Stimulated activated CD8-positive, alpha-beta memory T cell treated with anti-CD3 and anti-CD28 coated beads, Interleukin-2, amount 100 ng/mL, for 48 hours (primary cell): ENCODE measurements at regions not wholly inside any gene's neighbourhood (a gene's known extent, or its start where the extent isn't known, plus 50 kb on each side); places are given as distances from the start of the nearest gene placed in this dataset.

ENCODE experiments used
- DNase-seq, 2 donors: peaks; one replicate each; pipeline ENCODE4 v3.0.0-alpha.2; 2020; ENCODE audit warnings: low read depth in 2 of 2

DNA sequence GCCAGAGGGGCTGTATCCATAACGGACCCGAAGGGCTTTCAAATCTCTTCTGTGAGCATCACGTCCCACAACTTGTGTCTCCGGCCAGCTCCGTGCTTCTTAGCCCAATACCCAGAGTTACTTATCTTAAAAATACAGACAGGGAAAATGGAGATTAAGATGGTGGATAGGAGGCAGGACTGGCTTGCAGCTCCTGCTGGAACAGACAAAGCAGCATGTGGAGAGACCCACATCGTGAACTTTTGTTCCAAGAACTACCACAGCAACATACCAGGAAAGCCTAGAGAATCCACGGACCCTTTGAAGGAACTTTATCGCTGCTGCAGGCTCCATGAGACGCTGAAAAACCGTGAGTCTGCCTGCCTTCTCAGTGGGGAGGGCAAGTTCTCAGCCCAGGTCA lies 113.7 kb downstream of the RNASET2 start:
- no peak for DNase-seq

DNA sequence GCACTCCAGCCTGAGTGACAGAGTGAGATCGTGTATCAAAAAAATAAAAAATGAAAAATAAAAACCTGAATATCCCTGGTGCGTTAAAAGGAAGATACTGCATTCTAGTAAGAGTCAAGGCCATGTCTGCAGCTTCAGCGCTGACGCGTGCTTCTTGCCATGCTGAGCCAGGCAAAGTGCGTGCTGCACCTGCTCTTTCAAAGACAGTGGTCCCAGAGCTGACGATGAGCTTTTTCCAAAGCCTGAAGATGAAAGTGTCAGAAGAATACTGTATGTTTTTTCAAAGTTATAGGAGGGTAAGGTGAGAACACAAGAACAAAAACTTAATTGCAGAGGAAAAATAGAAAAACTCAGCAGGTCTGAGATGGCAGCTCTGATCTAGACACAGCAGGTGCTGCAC lies 115.1 kb downstream of the RNASET2 start:
- no peak for DNase-seq

DNA sequence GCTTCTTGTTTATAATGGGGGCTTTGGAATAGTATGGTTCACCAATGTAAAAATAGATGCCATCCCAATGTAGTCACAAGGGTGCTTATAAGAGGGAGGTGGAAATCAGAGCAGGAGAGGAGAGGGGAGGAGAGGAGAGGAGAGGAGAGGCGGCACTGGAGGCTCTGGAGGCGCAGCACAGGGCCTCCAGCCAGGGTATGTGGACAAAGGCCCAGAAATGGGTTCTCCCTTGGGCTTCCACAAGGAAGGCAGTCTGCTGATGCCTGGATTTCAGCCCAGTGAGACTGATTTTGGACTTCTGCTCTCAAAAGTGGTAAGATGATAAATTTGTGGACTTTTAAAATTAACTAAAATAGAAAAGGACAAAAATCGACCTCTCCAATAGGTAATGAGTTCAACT lies 116.8 kb downstream of the RNASET2 start:
- DNase-seq = no peak

DNA sequence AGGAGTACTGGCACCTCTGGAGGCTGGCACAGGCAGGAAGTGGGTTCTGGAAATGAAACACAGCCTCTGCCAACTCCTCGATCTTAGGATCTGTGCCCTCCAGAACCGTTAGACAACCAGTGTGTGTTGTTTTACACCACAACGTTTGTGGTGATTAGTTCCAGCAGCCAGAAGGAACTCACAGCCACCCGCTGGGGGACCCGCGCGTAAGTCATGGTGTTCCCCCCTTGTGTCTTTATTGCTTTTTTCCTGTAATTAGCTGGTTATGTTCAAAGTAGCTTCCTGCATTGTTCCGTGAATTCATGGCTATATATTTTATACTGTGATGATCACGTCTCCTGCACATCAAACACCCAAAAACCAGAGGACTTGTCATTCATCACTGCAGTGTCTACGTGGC lies 117.4 kb downstream of the RNASET2 start:
- DNase-seq = no peak

DNA sequence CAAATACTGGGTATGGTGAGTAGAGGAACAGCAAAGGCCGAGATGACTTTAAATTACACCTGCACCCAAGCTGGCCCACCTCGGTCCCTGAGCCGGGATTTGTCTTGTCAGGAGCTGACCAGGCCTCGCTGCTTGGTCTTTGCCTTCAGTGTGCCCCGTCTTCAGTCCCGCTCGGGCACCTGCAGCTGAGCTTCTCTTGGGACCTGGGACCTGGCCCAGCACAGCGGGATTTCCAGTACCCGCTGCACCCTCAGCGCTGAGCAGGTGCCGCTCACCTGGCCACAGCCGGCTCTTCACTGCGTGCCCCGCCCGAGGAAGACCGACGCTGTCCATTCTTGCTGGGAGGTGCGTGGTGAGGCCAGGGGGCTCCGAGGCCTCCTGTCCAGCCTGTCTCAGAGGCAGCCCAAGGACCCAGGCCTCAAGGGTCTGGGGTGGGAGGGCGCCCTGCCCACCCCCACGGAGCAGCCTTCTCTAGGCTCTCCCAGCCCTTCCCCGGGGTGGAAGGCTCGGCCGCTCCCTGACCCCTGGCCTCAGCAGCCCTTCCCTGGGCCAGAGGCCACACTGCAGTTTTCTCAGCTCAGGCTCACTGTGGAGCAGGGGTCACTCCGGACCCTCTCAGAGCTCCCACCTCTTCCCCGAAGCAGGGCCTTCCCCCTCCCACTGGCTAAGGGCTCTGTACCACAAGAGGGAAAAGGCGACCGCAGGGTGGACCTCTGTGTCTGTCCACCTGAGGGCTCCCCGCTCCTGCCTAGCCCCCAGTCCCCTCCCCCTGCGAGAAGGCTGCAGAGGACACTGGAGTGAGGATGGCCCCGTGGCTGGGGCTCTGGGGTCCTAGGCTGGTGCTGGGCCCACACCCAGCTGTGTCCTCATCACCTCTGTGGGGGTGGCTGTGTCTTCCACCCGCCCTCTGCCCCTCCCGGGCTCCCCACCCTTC lies 119.3 kb downstream of the RNASET2 start:
- DNase-seq = no peak

DNA sequence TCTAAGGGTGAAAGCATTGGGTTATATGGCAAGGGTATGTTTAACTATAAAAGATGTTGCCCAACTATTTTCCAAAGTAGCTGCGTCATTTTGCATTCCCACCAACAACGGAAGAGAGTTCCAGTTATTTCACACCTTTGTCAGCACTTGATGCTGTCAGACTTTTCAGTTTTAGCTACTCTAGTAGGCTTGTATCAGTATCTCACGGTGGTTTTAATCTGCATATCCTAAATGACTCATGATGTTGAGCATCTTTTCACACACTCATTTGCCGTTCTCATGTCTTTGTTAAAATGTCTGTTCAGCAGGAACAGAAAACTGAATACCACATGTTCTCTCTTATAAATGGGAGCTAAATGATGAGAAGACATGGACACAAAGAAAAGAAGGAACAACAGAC lies 122.3 kb downstream of the RNASET2 start:
- DNase-seq = no peak

DNA sequence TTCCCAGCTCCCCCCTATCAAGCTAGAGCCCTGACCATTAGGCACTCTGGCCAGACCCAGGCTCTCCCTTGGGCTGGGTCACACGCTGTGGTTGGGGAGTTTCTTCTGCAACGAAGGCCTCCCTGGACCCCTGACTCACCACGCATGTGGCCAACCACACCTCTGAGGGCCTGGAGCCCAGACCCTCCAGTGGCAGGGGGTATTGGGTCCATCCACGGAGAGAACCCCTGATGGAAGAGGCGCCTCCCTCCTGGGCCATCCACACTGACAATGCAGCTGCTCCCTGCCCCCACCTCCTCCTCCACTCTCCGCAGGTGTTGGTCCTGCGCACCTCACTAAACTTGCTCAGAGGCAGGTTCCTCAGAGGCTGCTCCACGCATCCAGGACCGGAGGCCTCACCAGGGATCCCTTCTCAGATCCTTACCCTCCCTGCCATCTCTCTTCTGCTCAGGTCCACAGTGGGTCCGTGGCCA lies 125.4 kb downstream of the RNASET2 start:
- no peak for DNase-seq

DNA sequence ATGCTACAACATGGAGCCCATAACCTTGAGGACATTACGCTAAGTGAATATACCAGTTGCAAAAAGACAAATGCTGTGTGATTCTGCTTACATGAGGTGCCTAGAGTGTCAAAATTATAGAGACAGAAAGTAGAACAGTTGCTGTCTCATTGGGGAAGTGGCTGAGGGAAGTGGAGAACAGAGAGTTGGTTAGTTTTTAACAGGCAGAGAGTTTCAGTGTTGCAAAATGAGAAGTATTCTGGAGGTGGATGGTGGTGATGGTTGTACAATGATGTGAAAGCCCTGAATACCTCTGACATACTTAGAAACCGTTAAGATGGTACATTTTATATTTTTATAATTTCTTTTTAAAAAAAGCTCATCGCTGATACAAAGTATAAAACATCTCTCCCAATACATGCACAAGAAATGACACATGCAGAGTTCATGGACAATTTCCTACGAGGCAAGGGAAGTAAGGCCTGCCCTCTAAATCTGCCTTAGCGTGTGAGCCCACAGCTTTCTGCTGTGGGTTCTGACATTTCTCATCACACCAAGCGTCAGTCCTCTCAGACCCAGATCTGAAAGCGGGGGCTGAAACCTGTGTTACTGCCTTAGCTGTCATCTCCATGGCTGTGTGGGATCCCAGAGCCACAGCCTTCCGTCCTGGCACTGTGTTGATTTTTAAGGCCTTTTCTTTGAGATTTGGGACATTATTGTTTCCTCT lies 126.0 kb downstream of the RNASET2 start:
- DNase-seq = no peak

DNA sequence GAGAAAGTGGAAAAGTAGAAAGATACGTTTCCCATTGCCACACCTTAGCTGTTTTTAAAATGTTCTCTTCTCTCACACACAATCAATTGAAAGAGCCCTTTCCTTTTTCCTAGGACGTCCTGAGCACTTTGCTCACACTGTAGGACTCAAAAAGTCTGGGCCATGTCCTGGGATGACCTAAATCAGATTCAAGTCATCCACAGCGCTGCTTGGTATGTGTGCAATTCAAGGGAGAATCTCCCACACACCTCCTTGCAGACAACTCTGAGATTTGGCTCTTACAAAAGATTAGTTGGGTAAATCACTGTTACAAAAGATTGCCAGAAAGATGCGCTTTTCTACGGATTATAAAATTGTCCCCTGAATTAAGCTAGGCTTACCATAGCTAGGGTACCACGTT lies 130.1 kb downstream of the RNASET2 start:
- DNase-seq = no peak

DNA sequence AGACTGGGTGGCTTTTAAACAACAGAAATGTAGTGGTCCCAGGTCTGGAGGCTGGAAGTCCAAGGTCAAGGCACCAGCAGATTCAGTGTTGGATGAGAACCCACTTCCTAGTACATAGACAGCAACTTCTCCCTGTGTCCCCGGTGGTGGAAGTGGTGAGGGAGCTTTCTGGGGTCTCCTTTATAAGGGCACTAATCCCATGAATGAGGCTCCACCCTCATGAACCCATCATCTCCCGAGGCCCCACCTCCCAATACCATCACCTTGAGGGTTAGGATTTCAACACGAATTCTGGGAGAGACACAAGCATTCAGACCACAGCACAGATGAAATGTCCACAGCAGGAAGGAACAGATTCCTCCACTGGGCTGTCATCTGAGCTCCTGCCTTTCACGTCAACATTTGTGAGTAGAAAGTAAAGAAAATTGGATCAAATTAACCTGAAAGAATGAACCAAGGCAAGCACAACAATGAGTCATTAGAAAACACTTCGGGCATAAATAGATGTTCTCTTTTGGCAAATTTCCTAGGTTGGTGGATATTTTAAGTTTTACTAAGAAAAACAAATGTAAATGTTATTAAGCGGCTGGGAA lies 130.7 kb downstream of the RNASET2 start:
- DNase-seq = no peak

DNA sequence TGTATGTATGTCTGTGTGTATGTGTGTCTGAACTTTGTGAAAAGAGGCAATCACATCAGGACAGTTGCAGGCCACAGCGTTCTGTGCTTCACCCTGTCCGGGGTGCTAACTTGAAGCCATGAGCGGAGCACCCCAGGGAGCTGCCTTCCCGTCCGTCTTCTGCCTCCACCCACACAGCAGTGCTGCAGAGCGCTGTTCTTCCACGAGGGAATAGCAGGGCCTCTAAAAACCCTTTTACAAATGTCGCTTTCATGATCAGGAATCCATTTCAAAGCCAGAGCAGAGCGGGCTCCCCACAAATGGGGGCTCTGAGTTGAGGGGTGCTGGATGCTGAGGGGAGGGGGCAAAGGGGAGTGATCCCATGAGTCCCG lies 131.5 kb downstream of the RNASET2 start:
- no peak for DNase-seq

DNA sequence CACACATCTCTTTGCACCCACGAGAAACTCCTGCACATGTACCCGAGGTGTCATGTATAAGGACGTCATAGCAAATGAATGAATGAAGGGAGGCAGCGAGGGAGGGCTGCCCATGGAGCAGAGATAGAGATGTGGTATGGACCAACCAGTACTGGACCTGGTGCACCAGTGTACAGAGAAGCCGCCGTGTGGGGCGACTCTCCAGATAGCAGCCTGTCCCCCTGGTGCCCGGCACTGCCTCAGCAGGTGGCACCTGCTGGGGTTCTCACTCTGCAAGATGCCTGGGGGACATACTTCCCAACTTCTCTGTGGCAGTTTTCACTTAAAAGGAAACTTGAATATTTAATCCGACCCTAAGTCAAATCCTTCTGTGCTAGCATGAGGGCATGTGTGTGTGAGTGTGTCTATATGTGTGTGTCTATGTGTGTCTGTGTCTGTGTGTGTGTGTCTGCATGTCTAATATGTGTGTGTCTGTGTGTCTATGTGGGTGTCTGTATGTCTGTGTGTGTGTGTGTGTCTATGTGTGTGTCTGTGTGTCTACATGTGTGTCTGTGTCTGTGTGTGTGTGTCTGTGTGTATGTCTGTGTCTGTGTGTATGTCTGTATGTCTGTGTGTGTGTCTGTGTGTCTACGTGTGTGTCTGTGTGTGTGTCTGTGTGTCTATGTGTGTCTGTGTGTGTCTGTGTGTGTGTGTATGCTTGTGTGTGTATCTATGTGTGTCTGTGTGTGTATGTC lies 132.0 kb downstream of the RNASET2 start:
- no peak for DNase-seq

DNA sequence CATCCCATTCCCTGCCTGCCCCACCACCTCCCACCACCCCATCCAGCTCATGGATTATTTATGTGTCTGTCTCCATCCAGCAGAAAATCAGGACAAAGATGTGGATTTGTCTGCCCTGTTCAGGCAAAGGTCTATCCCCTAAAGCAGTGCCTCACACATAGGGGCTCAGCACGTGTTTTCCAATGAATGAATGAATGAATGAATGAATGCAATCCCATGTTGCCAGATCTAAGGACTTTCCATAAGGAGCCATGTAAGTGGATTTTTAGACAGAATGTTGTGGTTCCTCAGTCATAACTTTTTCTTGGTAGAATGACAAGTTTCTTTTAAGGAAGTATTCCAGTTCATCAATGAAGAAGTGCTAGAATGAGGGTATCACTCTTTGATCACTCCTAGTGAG lies 133.7 kb downstream of the RNASET2 start:
- DNase-seq = no peak

DNA sequence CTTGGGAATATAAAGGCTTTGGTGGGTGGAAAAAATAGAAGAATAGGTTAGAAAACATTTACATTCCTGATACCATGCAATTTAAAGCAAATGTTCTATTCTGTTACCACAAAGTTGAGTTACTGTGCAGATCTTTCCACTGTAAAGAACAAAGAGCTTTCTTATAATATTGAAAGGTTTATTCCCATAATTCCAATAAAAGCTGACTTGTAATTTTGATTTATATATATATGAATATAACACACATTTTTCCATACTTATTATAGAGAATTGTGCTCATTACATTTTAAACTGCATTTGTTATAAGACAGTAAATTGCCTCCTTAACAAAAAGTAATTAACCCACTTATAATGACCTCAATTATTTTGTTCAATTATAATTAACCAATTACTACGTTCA lies 135.9 kb downstream of the RNASET2 start:
- no peak for DNase-seq

DNA sequence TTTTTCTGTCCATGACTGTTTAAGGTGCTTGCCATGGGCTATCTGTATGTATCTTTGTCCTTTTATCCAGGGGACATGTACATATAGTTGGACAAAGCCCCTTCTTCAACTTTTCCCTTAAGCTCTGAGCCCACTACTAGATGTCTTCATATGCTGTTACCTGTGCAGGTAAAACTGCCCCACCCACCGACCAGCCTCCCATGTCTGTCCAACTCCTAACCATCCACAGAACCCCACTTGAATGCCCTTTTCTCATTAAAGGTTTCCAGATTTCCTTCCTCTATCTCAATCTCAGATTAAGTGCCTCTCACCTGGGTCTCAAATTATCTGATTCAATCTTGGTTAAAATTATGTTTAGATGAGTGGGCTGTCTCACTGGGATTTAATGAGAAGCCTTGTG lies 136.3 kb downstream of the RNASET2 start:
- no peak for DNase-seq

DNA sequence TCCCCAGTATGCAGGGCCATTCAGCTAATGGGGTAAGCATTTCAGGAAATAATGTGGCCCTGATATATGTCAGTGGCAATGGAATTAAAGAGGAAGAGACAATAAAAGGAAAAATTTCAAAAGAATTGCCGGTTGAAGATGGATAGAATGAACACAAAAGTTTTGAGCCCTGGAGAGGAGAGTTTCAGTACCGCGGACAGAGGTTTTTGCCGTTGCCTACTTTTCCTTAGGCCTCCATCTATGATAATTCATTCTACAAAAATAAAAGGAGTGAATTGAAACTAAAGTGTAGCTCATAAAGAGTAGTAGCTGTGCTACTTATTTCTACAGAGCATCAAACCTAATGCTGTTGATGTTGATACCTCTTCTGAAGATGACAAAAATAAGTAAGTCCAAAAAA lies 140.7 kb downstream of the RNASET2 start:
- DNase-seq = no peak

DNA sequence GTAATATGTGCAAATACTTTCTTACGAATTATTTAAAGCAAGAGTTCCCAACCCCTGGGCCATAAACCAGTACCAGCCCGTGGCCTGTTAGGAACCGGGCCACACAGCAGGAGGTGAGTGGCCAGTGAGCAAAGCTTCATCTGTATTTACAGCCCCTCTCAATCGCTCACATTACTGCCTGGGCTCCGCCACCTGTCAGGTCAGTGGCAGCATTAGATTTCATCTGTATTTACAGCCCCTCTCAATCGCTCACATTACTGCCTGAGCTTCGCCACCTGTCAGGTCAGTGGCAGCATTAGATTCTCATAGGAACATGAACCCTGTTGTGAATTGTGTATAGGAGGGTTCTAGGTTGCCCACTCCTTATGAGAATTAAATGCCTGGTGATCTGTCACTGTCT lies 142.0 kb downstream of the RNASET2 start:
- DNase-seq = no peak

DNA sequence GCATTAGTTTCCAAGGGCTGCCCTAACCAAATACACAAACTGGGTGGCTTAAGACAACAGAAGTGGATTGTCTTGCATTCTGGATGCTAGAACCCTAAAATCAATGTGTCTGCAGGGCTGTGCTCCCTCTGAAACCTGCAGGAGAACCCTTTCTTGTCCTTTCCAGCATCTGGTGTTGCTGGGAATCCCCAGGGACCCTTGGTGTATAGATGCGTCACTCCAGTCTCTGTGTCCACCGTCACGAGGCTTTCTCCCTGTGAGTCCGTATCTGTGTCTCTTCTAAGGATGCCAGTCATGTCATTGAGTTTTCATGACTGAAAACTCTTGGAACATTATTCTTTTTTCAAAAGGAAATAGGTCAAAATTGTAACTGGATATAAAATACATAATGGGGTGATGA lies 142.9 kb downstream of the RNASET2 start:
- no peak for DNase-seq

DNA sequence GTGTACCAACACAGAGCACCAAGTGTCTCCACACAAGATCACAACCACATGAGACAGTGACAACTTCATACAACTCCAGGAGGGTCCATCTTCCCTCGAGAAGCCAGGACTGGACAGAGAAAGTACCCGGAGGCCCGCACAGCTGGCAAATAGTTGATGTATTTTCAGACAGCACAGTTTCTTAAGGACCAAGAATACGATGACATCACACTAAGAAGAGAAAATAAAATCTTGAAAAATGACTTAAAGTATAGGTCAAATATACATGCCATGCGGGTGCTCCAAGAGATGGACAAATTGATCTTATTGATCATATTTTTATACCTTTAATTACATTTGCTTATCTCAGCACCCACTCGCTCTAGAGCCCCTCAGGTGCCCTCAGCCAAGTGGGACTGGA lies 145.5 kb downstream of the RNASET2 start:
- DNase-seq = no peak

DNA sequence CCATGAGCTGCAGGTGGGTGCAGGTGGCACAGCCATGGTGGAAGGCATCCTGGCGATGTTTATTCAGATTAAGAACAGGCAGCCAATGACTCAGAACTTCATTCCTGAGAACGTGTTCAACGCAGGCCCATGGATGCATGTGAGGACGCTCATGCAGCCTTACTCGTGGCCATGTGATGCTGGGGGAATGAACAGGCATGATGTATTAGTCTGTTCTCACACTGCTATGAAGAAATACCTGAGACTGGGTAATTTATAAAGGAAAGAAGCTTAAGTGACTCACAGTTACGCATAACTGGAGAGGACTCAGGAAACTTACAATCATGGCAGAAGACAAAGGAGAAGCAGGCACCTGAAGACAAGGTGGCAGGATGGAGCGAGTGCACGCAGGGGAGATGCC lies 146.6 kb downstream of the RNASET2 start:
- DNase-seq = no peak

DNA sequence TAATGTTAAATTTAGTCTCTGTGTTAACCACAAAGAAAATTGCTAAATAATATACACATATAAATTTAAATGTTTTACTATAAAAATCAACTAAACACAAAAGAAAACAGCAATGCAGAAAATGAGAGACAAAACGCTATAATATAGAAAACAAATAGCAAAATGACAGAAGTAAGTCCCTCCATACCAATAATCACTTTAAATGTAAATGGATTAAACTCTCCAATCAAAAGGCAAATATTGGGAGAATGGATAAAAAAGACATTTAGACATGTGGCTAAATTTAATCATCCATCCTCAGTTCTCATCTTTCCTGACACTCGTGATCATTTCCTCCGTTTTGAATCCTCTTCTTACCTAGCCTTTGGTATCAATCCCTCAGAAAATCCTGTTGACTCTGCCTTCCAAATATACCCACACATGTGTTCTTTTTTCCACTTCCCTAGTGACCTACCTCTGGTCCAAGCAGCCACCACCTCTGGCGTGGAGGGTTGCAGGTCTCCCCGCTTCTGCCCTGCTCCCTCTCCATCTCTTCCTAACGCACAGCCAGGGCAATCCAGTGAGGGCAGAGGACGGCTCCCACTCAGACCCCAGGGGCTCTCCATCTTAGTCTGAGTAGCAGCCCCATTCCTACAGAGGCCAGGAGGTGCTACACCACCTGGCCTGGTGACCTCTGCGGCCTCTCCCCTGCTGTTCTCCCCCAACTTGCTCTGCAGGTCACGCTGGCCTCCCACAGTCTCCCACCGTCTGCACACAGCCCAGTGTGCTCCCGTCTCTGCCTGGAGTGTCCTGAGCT lies 149.2 kb downstream of the RNASET2 start:
- no peak for DNase-seq
